GM13976 (cell line): ENCODE measurements at regions not wholly inside any gene's neighbourhood (a gene's known extent, or its start where the extent isn't known, plus 50 kb on each side); places are given as distances from the start of the nearest gene placed in this dataset.

Experiments used
- DNase-seq: peaks from one replicate; pipeline ENCODE4 v3.0.0; 2012; ENCODE audit warnings: low spot score
- CTCF ChIP-seq: IDR thresholded peaks from 2 replicates; pipeline ENCODE4 v1.5.1; 2012; ENCODE audit warnings: borderline replicate concordance, mild to moderate bottlenecking; ENCODE audit not compliant: insufficient read depth; ENCODE audit errors: extremely low read depth, missing control alignments, control extremely low read depth
- in situ Hi-C: fragments of 300-500 bp; cut with MboI; formaldehyde crosslinking; loops from one replicate; pipeline ENCODE4 v1.12.0; 2022; ENCODE audit warnings: low sequenced_read_pairs, mixed read lengths, inconsistent platforms; ENCODE audit not compliant: unreplicated experiment

GRCh38 chr22:27385261-27385998, 416.1 kb downstream of the MN1 start:
- in situ Hi-C loops = no loop called here
- DNase-seq = no peak
- TF ChIP-seq CTCF = no peak

GRCh38 chr22:27386186-27386585, 415.4 kb downstream of the MN1 start:
- TF ChIP-seq CTCF = no peak
- no peak for DNase-seq
- in situ Hi-C loops = no loop called here

- no peak for DNase-seq
- in situ Hi-C loops = no loop called here
- TF ChIP-seq CTCF = no peak
These were observed 414.0 kb downstream of the MN1 start for GRCh38 chr22:27387561-27387960.

GRCh38 chr22:27388090-27388600, 413.4 kb downstream of the MN1 start:
- in situ Hi-C loops = no loop called here
- no peak for TF ChIP-seq CTCF
- DNase-seq = no peak

- in situ Hi-C loops = no loop called here
- DNase-seq = no peak
- TF ChIP-seq CTCF = no peak
These were observed 411.9 kb downstream of the MN1 start for GRCh38 chr22:27389727-27390075.

- TF ChIP-seq CTCF = no peak
- in situ Hi-C loops = no loop called here
- no peak for DNase-seq
These were observed 410.3 kb downstream of the MN1 start for GRCh38 chr22:27391092-27391770.
